HCT116 (cell line): ENCODE measurements at regions not wholly inside any gene's neighbourhood (a gene's known extent, or its start where the extent isn't known, plus 50 kb on each side); places are given as distances from the start of the nearest gene placed in this dataset.

Source experiments
- ATAC-seq: fragments of 200-7000 bp; cut with Tn5 transposase; 2 replicates; pipeline ENCODE4 v1.9.1; 2020; ENCODE audit warnings: mild to moderate bottlenecking, moderate library complexity
- BruUV-seq: library from RNA; stranded (reverse); fragments of 400-500 nt; replicated peaks from 2 replicates; lab custom pipeline; 2021; lab: Mats Ljungman, UMichigan
- CTCF ChIA-PET: fragments of 300-600 bp; sonication (Branson Sonifier 250); formaldehyde crosslinking; loops from one replicate; lab custom pipeline; 2021; ENCODE audit warnings: antibody characterized with exemption; lab: Charles Lee
- POLR2A ChIA-PET: fragments of 300-600, 350-600 bp; sonication (Branson Sonifier 250); formaldehyde crosslinking; loops from one replicate; lab custom pipeline; 2021; ENCODE audit warnings: antibody characterized with exemption; lab: Charles Lee
- RAD21 ChIA-PET, 2 experiments: fragments of 300-600 bp; sonication (Branson Sonifier 250); formaldehyde crosslinking; loops; one replicate each; lab custom pipeline; 2023; ENCODE audit warnings: low total read pairs in 2 of 2; ENCODE audit not compliant: uncharacterized antibody in 2 of 2, unreplicated experiment in 2 of 2, low non-redundant PET in 1 of 2; lab: Charles Lee
- DNase-seq: peaks from one replicate; pipeline ENCODE4 v3.0.0-alpha.2; 2010; ENCODE audit warnings: low read depth, low spot score
- H2AFZ ChIP-seq: fragments of 200-600 bp; shearing (Covaris generic), sonication (generic); 2 replicates; pipeline ENCODE4 v1.6.1; 2017; ENCODE audit warnings: low read depth, mixed run types, mixed read lengths, antibody characterized with exemption, low read length; ENCODE audit not compliant: poor library complexity, severe bottlenecking
- H3K27ac ChIP-seq: 2 replicates; pipeline ENCODE4 v1.5.1; 2012; ENCODE audit warnings: low read depth, low read length
- H3K27me3 ChIP-seq: fragments of 200-600 bp; sonication (generic); 2 replicates; pipeline ENCODE4 v1.6.1; 2016; ENCODE audit warnings: mixed run types, low read length, mixed read lengths; ENCODE audit not compliant: insufficient read depth
- H3K36me3 ChIP-seq, 2 experiments: fragments of 200-500 bp in 1 of 2; fragments of 200-600 bp in 1 of 2; sonication (Bioruptor generic) in 1 of 2; sonication (generic) in 1 of 2; 2 replicates each; pipeline versions ENCODE4 v1.5.1 to v1.6.1; 2014 to 2016; ENCODE audit warnings: low read length in 2 of 2, inconsistent platforms in 1 of 2, mixed read lengths in 1 of 2, mixed run types in 1 of 2; ENCODE audit not compliant: insufficient read depth in 2 of 2, control insufficient read depth in 1 of 2
- H3K4me1 ChIP-seq, 2 experiments: fragments of 200-600 bp in 1 of 2; sonication (generic) in 1 of 2; 2 replicates each; pipeline versions ENCODE4 v1.5.1 to v1.6.1; 2012 to 2017; ENCODE audit warnings: low read length in 2 of 2, inconsistent platforms in 1 of 2, mild to moderate bottlenecking in 1 of 2, mixed read lengths in 1 of 2, mixed run types in 1 of 2, moderate library complexity in 1 of 2; ENCODE audit not compliant: insufficient read depth in 2 of 2, control insufficient read depth in 1 of 2
- H3K4me2 ChIP-seq: fragments of 200-600 bp; sonication (generic); 2 replicates; pipeline ENCODE4 v1.6.1; 2017; ENCODE audit warnings: mixed run types, low read length, mixed read lengths
- H3K4me3 ChIP-seq, 2 experiments: fragments of 200-600 bp in 1 of 2; sonication (generic) in 1 of 2; replicated peaks in 1 of 2; 2 replicates each; pipeline ENCODE4 v1.5.1; 2011 to 2016; ENCODE audit warnings: low read length in 2 of 2, control low read depth in 1 of 2, low read depth in 1 of 2, mild to moderate bottlenecking in 1 of 2, mixed read lengths in 1 of 2, mixed run types in 1 of 2
- H3K79me2 ChIP-seq: fragments of 200-600 bp; sonication (generic); 2 replicates; pipeline ENCODE4 v1.6.1; 2017; ENCODE audit warnings: mild to moderate bottlenecking, mixed run types, low read length, moderate library complexity, mixed read lengths; ENCODE audit not compliant: insufficient read depth
- H3K9ac ChIP-seq: fragments of 200-600 bp; sonication (generic); 2 replicates; pipeline ENCODE4 v1.6.1; 2016; ENCODE audit warnings: low read length, mixed read lengths
- H3K9me2 ChIP-seq: fragments of 200-600 bp; sonication (generic), shearing (Covaris generic); 2 replicates; pipeline ENCODE4 v1.6.1; 2017; ENCODE audit warnings: mixed run types, mild to moderate bottlenecking, moderate library complexity; ENCODE audit not compliant: insufficient read depth
- H3K9me3 ChIP-seq, 2 experiments: fragments of 200-500 bp in 1 of 2; fragments of 200-600 bp in 1 of 2; sonication (Bioruptor generic) in 1 of 2; sonication (generic) in 1 of 2; 2 replicates each; pipeline ENCODE4 v1.6.1; 2014 to 2017; ENCODE audit warnings: low read length in 2 of 2, mixed read lengths in 2 of 2, inconsistent platforms in 1 of 2, low read depth in 1 of 2, mild to moderate bottlenecking in 1 of 2, mixed run types in 1 of 2, moderate library complexity in 1 of 2; ENCODE audit not compliant: control insufficient read depth in 1 of 2, insufficient read depth in 1 of 2
- H4K20me1 ChIP-seq: fragments of 200-600 bp; sonication (generic), shearing (Covaris generic); 2 replicates; pipeline ENCODE4 v1.6.1; 2017; ENCODE audit warnings: mixed run types, mild to moderate bottlenecking, moderate library complexity; ENCODE audit not compliant: insufficient read depth
- CBX3 ChIP-seq: IDR thresholded peaks from 2 replicates; pipeline ENCODE4 v1.6.1; 2012; ENCODE audit warnings: low read depth
- CEBPB ChIP-seq: IDR thresholded peaks from 2 replicates; pipeline ENCODE4 v1.6.1; 2012; ENCODE audit warnings: low read depth
- CTCF ChIP-seq, 3 experiments: fragments of 200-600 bp in 1 of 3; sonication (generic) in 1 of 3; IDR thresholded peaks in 2 of 3; conservative IDR thresholded peaks in 1 of 3; 2 replicates each; pipeline ENCODE4 v1.5.1; 2012 to 2017; ENCODE audit warnings: low read depth in 2 of 3, low read length in 2 of 3, antibody characterized with exemption in 1 of 3, borderline replicate concordance in 1 of 3, control low read depth in 1 of 3, mild to moderate bottlenecking in 1 of 3, mixed read lengths in 1 of 3, mixed run types in 1 of 3, moderate library complexity in 1 of 3; ENCODE audit not compliant: insufficient read depth in 1 of 3
- EZH2 ChIP-seq: fragments of 200-600 bp; sonication (generic); IDR thresholded peaks from 2 replicates; pipeline ENCODE4 v1.6.1; 2017; ENCODE audit warnings: antibody characterized with exemption, mixed run types
- EZH2phosphoT487 ChIP-seq: fragments of 200-600 bp; IDR thresholded peaks from 2 replicates; pipeline ENCODE4 v1.6.1; 2018; ENCODE audit warnings: antibody characterized with exemption, borderline replicate concordance
- JUND ChIP-seq: IDR thresholded peaks from 2 replicates; pipeline ENCODE4 v1.6.1; 2012
- POLR2A ChIP-seq: IDR thresholded peaks from 2 replicates; pipeline ENCODE4 v1.7.0; 2011; ENCODE audit warnings: borderline replicate concordance; ENCODE audit not compliant: insufficient read depth, insufficient read length; ENCODE audit errors: extremely low read depth
- POLR2AphosphoS5 ChIP-seq: IDR thresholded peaks from 2 replicates; pipeline ENCODE4 v1.6.1; 2011; ENCODE audit warnings: mild to moderate bottlenecking, low read depth, low read length, moderate library complexity
- RAD21 ChIP-seq: IDR thresholded peaks from 2 replicates; pipeline ENCODE4 v1.6.1; 2012; ENCODE audit warnings: low read depth, mild to moderate bottlenecking
- REST ChIP-seq: IDR thresholded peaks from 2 replicates; pipeline ENCODE4 v1.6.1; 2012; ENCODE audit warnings: low read depth
- SIN3A ChIP-seq: IDR thresholded peaks from 2 replicates; pipeline ENCODE4 v1.6.1; 2012; ENCODE audit warnings: low read depth
- SP1 ChIP-seq: IDR thresholded peaks from 2 replicates; pipeline ENCODE4 v1.6.1; 2012; ENCODE audit warnings: low read depth
- SRF ChIP-seq: IDR thresholded peaks from 2 replicates; pipeline ENCODE4 v1.6.1; 2012; ENCODE audit warnings: low read depth
- TCF7L2 ChIP-seq: IDR thresholded peaks from 2 replicates; pipeline ENCODE4 v1.7.0; 2011; ENCODE audit warnings: borderline replicate concordance, inconsistent platforms; ENCODE audit not compliant: insufficient read depth, insufficient read length; ENCODE audit errors: extremely low read depth
- YY1 ChIP-seq: IDR thresholded peaks from 2 replicates; pipeline ENCODE4 v1.6.1; 2011; ENCODE audit warnings: low read length, low read depth, moderate library complexity, mild to moderate bottlenecking; ENCODE audit not compliant: insufficient replicate concordance; ENCODE audit errors: extremely low read depth
- ZFX ChIP-seq: fragments of 450-650 bp; IDR thresholded peaks from 2 replicates; pipeline ENCODE4 v1.6.1; 2017
- ZNF274 ChIP-seq: fragments of 200-500 bp; sonication (Bioruptor generic); IDR thresholded peaks from 2 replicates; pipeline ENCODE4 v1.6.1; 2014; ENCODE audit warnings: mild to moderate bottlenecking, low read depth, low read length, inconsistent platforms
- intact Hi-C: fragments of 100-400 bp; cut with micrococcal nuclease; formaldehyde crosslinking; loops from 2 replicates; pipeline ENCODE4 v1.10.0; 2022
- TF ChIP-seq, protein P1 (sequence below): IDR thresholded peaks from 2 replicates; pipeline ENCODE4 v1.6.1; 2011; ENCODE audit warnings: mild to moderate bottlenecking, low read length, moderate library complexity; ENCODE audit not compliant: insufficient replicate concordance; ENCODE audit errors: extremely low read depth

- no peaks in the 10 kb centered on the region for H3K79me2 ChIP-seq
- no peaks in the 10 kb centered on the region for H3K4me1 ChIP-seq
- no peak overlapping the region for H2AFZ ChIP-seq
- no peaks in the 10 kb centered on the region for H3K36me3 ChIP-seq
- no peak overlapping the region for H3K27ac ChIP-seq
- H3K9me2 ChIP-seq: no peaks in the 10 kb centered on the region
- BruUV-seq: no TSS peak
- no peaks in the 10 kb centered on the region for H4K20me1 ChIP-seq
- H3K27me3 ChIP-seq: 0 out of 2 replicates have a peak, but pooled peaks cover 5% of the 10 kb centered on the region
- ATAC-seq: no peak
- ChIA-PET RAD21 (no interaction called here), CTCF (interaction anchor here (1.2 kb wide), 1 partner anchor 132 kb away, joined by 3 read pairs; no protein-coding TSS in a partner anchor), POLR2A (no interaction called here)
- no peak for TF ChIP-seq POLR2AphosphoS5
- no peak for TF ChIP-seq REST
- TF ChIP-seq, protein P1, sequence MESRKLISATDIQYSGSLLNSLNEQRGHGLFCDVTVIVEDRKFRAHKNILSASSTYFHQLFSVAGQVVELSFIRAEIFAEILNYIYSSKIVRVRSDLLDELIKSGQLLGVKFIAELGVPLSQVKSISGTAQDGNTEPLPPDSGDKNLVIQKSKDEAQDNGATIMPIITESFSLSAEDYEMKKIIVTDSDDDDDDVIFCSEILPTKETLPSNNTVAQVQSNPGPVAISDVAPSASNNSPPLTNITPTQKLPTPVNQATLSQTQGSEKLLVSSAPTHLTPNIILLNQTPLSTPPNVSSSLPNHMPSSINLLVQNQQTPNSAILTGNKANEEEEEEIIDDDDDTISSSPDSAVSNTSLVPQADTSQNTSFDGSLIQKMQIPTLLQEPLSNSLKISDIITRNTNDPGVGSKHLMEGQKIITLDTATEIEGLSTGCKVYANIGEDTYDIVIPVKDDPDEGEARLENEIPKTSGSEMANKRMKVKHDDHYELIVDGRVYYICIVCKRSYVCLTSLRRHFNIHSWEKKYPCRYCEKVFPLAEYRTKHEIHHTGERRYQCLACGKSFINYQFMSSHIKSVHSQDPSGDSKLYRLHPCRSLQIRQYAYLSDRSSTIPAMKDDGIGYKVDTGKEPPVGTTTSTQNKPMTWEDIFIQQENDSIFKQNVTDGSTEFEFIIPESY: no peak
- TF ChIP-seq ZNF274: no peak
- TF ChIP-seq SIN3A: no peak
- TF ChIP-seq CEBPB: no peak
- no peak for TF ChIP-seq RAD21
- TF ChIP-seq SRF: no peak
- TF ChIP-seq TCF7L2: no peak
- TF ChIP-seq POLR2A: no peak
- no peak for TF ChIP-seq EZH2
- TF ChIP-seq JUND: no peak
- TF ChIP-seq EZH2phosphoT487: no peak
- TF ChIP-seq YY1: no peak
- no peak for TF ChIP-seq CBX3
- no peak for TF ChIP-seq ZFX
- no peak for TF ChIP-seq SP1
- no peak for TF ChIP-seq CTCF (IDR thresholded peaks at IDR 0.05 in 2 of 3, conservative IDR thresholded peaks at IDR 0.05 in 1 of 3; ENCODE audit: borderline replicate concordance in 1 of 3, insufficient read depth in 1 of 3, low read depth in 2 of 3, low read length in 2 of 3)
- DNase-seq: no peak
- H3K4me2 ChIP-seq: no peak overlapping the region
- no peak overlapping the region for H3K4me3 ChIP-seq
- H3K9me3 ChIP-seq: no peaks in the 10 kb centered on the region
- intact Hi-C loops: no loop called here
- H3K9ac ChIP-seq: no peak overlapping the region
Measured at GRCh38 chr5:72687288-72687687, 129.2 kb upstream of the TNPO1 start.
